ENCODE measurements at regions not wholly inside any gene's neighbourhood (a gene's known extent, or its start where the extent isn't known, plus 50 kb on each side); places are given as distances from the start of the nearest gene placed in this dataset.

DNA sequence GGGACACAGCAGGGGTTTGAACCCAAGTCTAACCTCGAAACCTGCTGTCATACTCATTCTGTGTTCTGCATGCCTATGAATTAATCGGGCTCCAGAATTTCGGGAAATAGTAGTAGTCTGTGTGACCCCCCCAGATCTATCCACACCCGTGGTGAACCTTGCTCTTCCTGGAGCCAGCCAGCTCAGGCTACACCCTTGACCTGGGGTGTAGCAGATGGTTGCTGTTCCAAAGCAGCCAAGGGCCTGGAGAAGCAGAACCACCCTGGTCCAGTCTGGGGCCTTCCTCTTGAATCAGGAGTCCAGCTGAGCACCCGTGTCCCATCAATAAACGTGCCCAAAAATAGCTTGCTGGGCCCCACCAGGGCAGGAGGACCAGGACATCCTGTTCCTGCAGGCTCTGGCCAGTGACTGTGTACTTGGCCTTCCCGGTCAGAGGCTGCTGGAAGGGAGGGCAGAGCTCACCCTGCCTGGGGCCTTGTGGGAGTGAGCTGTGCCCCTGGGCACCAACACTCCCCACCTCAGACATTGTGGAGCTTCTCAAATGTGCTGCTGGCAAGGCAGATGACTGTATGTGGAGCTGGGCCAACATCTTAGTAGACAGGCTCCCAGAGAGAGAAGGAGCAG, 101.2 kb upstream of the ZNF716 start:
- FAIRE-seq (no peak), DNase-seq (ENCODE audit: insufficient read length) (no peak)
- TF ChIP-seq POLR2AphosphoS5 (IDR thresholded peaks at IDR 0.05; ENCODE audit: low read depth, low read length) (no peak), POLR2A (IDR thresholded peaks at IDR 0.05; ENCODE audit: low read depth, low read length) (no peak), TAF1 (IDR thresholded peaks at IDR 0.05; ENCODE audit: borderline replicate concordance, low read depth, low read length) (no peak)

GRCh38 chr7:57354195-57354594, 95.8 kb upstream of the ZNF716 start:
- TF ChIP-seq POLR2A (IDR thresholded peaks at IDR 0.05; ENCODE audit: low read depth, low read length) (no peak), TAF1 (IDR thresholded peaks at IDR 0.05; ENCODE audit: borderline replicate concordance, low read depth, low read length) (no peak), POLR2AphosphoS5 (IDR thresholded peaks at IDR 0.05; ENCODE audit: low read depth, low read length) (no peak)

GRCh38 chr7:57354679-57355338, 95.2 kb upstream of the ZNF716 start:
- FAIRE-seq (no peak), DNase-seq (ENCODE audit: insufficient read length) (no peak)
- TF ChIP-seq TAF1 (IDR thresholded peaks at IDR 0.05; ENCODE audit: borderline replicate concordance, low read depth, low read length): no peak
- TF ChIP-seq POLR2A (IDR thresholded peaks at IDR 0.05; ENCODE audit: low read depth, low read length): no peak
- no peak for TF ChIP-seq POLR2AphosphoS5 (IDR thresholded peaks at IDR 0.05; ENCODE audit: low read depth, low read length)

More at GRCh38 chr7:57354195-57354594, 95.8 kb upstream of the ZNF716 start:
- no peak for DNase-seq (ENCODE audit: insufficient read length)
- FAIRE-seq: no peak

DNA sequence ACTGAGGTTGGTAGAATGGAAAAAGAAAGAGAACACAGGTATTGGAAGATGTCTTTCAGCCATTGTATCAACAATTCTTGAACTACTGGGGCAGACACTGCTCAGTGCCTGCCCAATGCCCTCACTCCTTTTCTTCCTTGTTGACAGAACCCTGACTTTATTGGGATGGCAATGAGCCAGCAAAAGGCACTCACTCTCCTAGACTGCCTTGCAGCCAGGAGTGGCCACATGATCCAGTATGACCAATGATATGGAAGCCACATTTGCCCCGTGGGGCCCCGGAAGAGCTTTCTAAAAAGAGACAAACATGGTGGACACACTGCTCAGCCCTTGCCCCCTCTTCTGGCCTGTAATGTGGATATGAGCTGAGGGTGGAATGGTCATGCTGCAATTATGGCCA, 88.6 kb upstream of the ZNF716 start:
- TF ChIP-seq POLR2AphosphoS5 (IDR thresholded peaks at IDR 0.05; ENCODE audit: low read depth, low read length) (no peak), POLR2A (IDR thresholded peaks at IDR 0.05; ENCODE audit: low read depth, low read length) (no peak), TAF1 (IDR thresholded peaks at IDR 0.05; ENCODE audit: borderline replicate concordance, low read depth, low read length) (no peak)
- FAIRE-seq: no peak
- no peak for DNase-seq (ENCODE audit: insufficient read length)

DNA sequence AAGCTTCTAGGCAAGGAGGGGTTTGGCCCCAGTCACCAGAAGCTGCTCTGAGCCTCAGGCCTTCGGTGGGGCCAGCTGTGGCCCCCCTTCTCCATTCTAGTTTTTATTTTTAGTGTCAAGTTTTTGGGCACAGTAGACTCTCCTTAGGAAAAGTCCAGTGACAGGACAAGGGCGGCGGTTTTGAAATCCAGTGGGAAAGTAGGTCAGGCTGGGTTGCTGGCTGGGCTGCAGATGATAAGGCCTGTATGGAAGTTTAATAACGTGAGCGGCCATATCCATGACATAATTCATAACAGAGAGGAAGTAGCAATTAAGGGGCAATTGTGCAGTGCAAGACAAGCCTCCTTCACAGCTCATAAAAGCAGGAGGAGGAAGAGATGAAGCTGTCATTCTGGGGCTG, 87.1 kb upstream of the ZNF716 start:
- no peak for FAIRE-seq
- TF ChIP-seq TAF1 (IDR thresholded peaks at IDR 0.05; ENCODE audit: borderline replicate concordance, low read depth, low read length) (no peak), POLR2A (IDR thresholded peaks at IDR 0.05; ENCODE audit: low read depth, low read length) (no peak), POLR2AphosphoS5 (IDR thresholded peaks at IDR 0.05; ENCODE audit: low read depth, low read length) (no peak)

DNA sequence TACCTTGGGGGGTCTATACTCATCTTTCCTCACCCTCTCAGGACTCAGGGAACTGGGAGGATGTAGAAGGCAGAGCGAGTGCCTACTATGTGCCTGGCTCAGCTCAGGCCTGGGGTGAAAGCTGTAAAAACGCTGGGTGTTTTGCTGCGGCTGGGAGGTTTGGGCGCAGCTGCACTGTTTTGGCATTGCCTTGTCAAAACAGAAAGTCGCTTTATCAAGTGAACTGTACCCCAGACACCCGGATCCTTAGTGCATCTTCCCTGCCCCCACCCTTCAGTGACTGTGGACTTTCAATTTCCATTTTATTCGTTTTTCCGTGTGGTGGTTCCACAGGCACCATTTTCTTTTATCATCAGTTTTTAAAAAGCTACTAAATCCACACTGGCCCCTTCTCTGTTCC, 86.7 kb upstream of the ZNF716 start:
- DNase-seq (ENCODE audit: insufficient read length) (no peak), FAIRE-seq (no peak)
- TF ChIP-seq POLR2AphosphoS5 (IDR thresholded peaks at IDR 0.05; ENCODE audit: low read depth, low read length): no peak
- no peak for TF ChIP-seq TAF1 (IDR thresholded peaks at IDR 0.05; ENCODE audit: borderline replicate concordance, low read depth, low read length)
- TF ChIP-seq POLR2A (IDR thresholded peaks at IDR 0.05; ENCODE audit: low read depth, low read length): no peak

More for the DNA sequence above, 87.1 kb upstream of the ZNF716 start:
- DNase-seq (ENCODE audit: insufficient read length): no peak

DNA sequence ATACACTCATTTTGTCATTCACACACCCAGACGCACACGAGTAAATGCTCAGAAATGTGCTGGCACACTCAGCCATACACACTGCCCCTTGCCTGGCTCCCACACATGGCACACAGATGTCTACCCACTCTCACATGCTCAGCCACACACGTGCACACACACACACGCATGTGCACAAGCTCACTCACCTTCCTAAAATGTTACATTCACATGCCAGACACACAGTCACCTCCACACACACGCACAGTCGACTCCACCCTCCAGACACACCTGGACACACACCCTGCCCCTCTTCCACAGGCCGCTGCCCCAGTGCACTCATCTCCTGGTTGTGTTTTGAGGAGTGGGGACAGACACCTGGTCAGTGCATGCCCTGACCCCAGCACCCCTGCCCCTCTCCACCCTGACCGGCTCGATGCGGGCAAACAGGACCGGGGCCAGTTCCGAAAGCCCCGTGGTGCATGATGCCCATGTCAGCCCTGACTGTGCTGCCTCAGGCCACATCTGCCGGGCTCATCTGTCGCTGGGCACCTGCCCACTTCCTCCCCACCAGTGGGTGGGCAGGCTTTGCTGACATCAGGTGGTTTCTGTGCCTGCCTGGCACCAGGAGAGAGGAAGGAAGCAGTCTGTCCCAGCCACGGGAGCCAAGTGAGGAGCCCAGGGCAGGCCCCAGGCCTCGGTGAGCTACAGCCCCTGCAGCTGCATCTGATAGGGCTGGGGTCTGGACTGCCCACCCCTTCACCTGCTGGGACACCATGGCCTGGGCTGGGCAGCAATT, 84.9 kb upstream of the ZNF716 start:
- FAIRE-seq (no peak), DNase-seq (ENCODE audit: insufficient read length) (no peak)
- TF ChIP-seq POLR2A (IDR thresholded peaks at IDR 0.05; ENCODE audit: low read depth, low read length): no peak
- TF ChIP-seq POLR2AphosphoS5 (IDR thresholded peaks at IDR 0.05; ENCODE audit: low read depth, low read length): no peak
- no peak for TF ChIP-seq TAF1 (IDR thresholded peaks at IDR 0.05; ENCODE audit: borderline replicate concordance, low read depth, low read length)

GRCh38 chr7:57367171-57367570, 82.8 kb upstream of the ZNF716 start:
- no peak for FAIRE-seq
- TF ChIP-seq TAF1 (IDR thresholded peaks at IDR 0.05; ENCODE audit: borderline replicate concordance, low read depth, low read length): no peak
- TF ChIP-seq POLR2AphosphoS5 (IDR thresholded peaks at IDR 0.05; ENCODE audit: low read depth, low read length): no peak
- no peak for TF ChIP-seq POLR2A (IDR thresholded peaks at IDR 0.05; ENCODE audit: low read depth, low read length)
- no peak for DNase-seq (ENCODE audit: insufficient read length)

DNA sequence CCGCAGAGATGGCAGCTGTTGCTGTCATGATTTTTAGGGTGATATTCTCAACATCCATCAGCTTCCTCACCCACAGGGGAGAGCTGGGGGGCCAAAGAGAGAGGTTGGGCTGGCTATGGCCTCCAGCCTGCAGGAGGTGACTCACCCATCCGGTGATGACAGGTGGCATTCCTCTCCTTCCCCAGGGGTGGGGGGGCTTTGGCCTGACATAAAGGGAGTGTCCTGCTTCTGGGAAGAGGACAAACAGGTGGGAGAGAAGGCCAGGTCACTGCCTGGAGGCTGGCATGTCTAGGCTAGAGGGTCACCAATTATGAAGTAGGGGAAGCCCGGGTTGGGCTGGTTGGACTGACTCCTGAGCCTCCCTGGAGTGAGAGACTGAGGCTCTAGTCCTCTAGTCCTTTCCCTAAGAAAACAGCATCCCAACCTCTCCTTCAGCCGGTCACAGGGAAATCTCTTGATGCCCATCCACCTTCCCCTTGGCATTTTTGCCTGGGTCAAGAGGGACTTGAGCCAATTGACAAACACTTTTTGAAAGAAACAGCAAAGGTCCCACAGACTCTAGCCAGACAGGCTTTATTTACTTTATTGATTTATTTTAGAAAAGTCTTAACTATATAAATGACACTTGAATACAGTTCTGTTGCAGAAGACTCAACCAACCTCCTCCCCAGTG, 79.8 kb upstream of the ZNF716 start:
- FAIRE-seq (no peak), DNase-seq (ENCODE audit: insufficient read length) (no peak)
- TF ChIP-seq POLR2AphosphoS5 (IDR thresholded peaks at IDR 0.05; ENCODE audit: low read depth, low read length) (no peak), POLR2A (IDR thresholded peaks at IDR 0.05; ENCODE audit: low read depth, low read length) (no peak), TAF1 (IDR thresholded peaks at IDR 0.05; ENCODE audit: borderline replicate concordance, low read depth, low read length) (no peak)

DNA sequence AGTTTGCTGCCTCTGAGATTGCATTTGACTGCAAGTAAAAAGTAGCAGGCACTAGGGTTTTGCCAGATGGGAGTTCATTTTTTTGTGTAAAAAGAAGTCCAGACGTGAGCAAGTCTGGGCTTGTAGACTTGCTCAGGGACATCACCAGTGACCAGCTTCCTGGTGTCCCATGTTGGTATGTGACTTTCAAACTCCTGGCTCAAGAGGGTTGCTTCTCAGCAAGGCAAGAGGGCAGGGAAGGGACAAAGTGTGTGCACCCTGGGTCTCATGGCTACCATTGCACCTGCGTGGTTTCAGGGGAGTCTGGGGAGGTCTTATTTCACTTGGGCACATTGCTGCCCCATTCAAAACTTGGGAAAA, 79.3 kb upstream of the ZNF716 start:
- no peak for FAIRE-seq
- no peak for DNase-seq (ENCODE audit: insufficient read length)
- TF ChIP-seq POLR2A (IDR thresholded peaks at IDR 0.05; ENCODE audit: low read depth, low read length) (no peak), TAF1 (IDR thresholded peaks at IDR 0.05; ENCODE audit: borderline replicate concordance, low read depth, low read length) (no peak), POLR2AphosphoS5 (IDR thresholded peaks at IDR 0.05; ENCODE audit: low read depth, low read length) (no peak)

DNA sequence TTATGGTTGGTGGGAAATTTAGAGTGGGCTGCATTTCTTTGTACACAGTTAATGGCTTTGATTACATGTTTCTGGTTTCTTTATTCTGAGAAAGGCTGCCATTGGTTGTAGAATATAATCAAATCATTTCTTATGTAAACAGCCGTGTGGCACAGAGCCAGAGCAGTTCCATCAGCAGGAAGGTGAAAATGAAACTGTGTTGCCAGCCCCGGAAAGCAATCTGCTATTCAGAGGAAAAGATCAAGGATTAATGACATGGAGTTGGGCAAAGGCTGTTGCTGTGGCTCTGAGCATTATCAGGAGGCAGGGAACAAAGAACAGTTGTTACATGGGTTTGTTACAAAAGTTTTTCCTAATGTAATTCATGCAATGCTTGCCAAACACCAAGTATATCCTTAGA, 74.2 kb upstream of the ZNF716 start:
- DNase-seq (ENCODE audit: insufficient read length): no peak
- no peak for TF ChIP-seq TAF1 (IDR thresholded peaks at IDR 0.05; ENCODE audit: borderline replicate concordance, low read depth, low read length)
- no peak for TF ChIP-seq POLR2A (IDR thresholded peaks at IDR 0.05; ENCODE audit: low read depth, low read length)
- no peak for TF ChIP-seq POLR2AphosphoS5 (IDR thresholded peaks at IDR 0.05; ENCODE audit: low read depth, low read length)
- FAIRE-seq: no peak

Data from GM12892 (cell line).